ENCODE measurements at regions not wholly inside any gene's neighbourhood (a gene's known extent, or its start where the extent isn't known, plus 50 kb on each side); places are given as distances from the start of the nearest gene placed in this dataset.

GRCh38 chr1:198966519-198966918 is 327.7 kb downstream of the PTPRC start:
- Mint-ChIP-seq H3K4me3 (ENCODE audit: unreplicated experiment) (no peak overlapping the region), H3K9me3 (ENCODE audit: unreplicated experiment) (no peaks in the 10 kb centered on the region), H3K4me1 (ENCODE audit: low read depth, unreplicated experiment) (no peaks in the 10 kb centered on the region), H3K36me3 (ENCODE audit: insufficient read depth, unreplicated experiment) (no peaks in the 10 kb centered on the region), H3K27ac (ENCODE audit: unreplicated experiment) (no peak overlapping the region), H3K27me3 (ENCODE audit: insufficient read depth, unreplicated experiment) (no peaks in the 10 kb centered on the region)
- H3K9me3 ChIP-seq, result no peaks in the 10 kb centered on the region
- no peaks in the 10 kb centered on the region for H3K27me3 ChIP-seq (replicated peaks; ENCODE audit: control insufficient read depth, insufficient read depth, low read length)
- no peak overlapping the region for H3K4me3 ChIP-seq (ENCODE audit: low read depth, low read length)
- TF ChIP-seq CTCF (IDR thresholded peaks at IDR 0.05; ENCODE audit: insufficient read depth in 1 of 2, low read depth in 1 of 2, low read length in 1 of 2, severe bottlenecking in 1 of 2, unreplicated experiment in 1 of 2), result no peak
- ChIA-PET POLR2A (no interaction called here), CTCF (no interaction called here)
- 0 out of 2 replicates have a peak, but pooled peaks cover 5% of the 10 kb centered on the region for H3K4me1 ChIP-seq
- intact Hi-C loops (cut with micrococcal nuclease; ENCODE audit: unreplicated experiment), result no loop called here
- no TSS peak for BruUV-seq (replicated peaks)
- DNase-seq, result no peak
- H3K36me3 ChIP-seq (ENCODE audit: control insufficient read depth, insufficient read depth, low read length), result no peaks in the 10 kb centered on the region

DNA sequence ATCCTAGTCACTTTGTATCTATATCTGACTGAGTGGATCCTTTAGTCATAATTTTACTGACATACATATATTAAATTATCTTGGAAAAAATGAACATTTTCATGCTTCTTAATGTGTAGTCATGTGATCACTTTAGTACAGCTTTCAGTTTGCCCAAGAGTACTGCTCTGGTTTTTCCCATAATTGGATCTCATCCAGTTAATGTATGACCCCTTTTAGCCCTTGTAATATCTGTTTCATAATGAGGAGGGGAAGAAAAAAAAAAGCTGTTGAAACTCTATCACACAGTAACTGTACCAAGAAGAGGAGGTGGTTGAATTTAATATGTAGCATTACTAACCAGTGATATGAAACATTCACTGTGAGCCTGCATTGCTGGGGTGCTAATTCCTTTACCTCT is 328.7 kb downstream of the PTPRC start:
- H3K4me3 ChIP-seq (ENCODE audit: low read depth, low read length), result no peak overlapping the region
- ChIA-PET CTCF (no interaction called here), POLR2A (no interaction called here)
- no peaks in the 10 kb centered on the region for H3K36me3 ChIP-seq (ENCODE audit: control insufficient read depth, insufficient read depth, low read length)
- no peak for DNase-seq
- no peak overlapping the region for H3K27ac Mint-ChIP-seq (ENCODE audit: unreplicated experiment)
- no peak for TF ChIP-seq CTCF (IDR thresholded peaks at IDR 0.05; ENCODE audit: insufficient read depth in 1 of 2, low read depth in 1 of 2, low read length in 1 of 2, severe bottlenecking in 1 of 2, unreplicated experiment in 1 of 2)
- H3K4me3 Mint-ChIP-seq (ENCODE audit: unreplicated experiment), result no peak overlapping the region
- no peaks in the 10 kb centered on the region for H3K4me1 Mint-ChIP-seq (ENCODE audit: low read depth, unreplicated experiment)
- no peaks in the 10 kb centered on the region for H3K27me3 ChIP-seq (replicated peaks; ENCODE audit: control insufficient read depth, insufficient read depth, low read length)
- no TSS peak for BruUV-seq (replicated peaks)
- intact Hi-C loops (cut with micrococcal nuclease; ENCODE audit: unreplicated experiment), result no loop called here
- no peaks in the 10 kb centered on the region for H3K27me3 Mint-ChIP-seq (ENCODE audit: insufficient read depth, unreplicated experiment)
- no peaks in the 10 kb centered on the region for H3K9me3 ChIP-seq
- H3K4me1 ChIP-seq, result 0 out of 2 replicates have a peak, but pooled peaks cover 5% of the 10 kb centered on the region
- no peaks in the 10 kb centered on the region for H3K36me3 Mint-ChIP-seq (ENCODE audit: insufficient read depth, unreplicated experiment)
- H3K9me3 Mint-ChIP-seq (ENCODE audit: unreplicated experiment), result no peaks in the 10 kb centered on the region

DNA sequence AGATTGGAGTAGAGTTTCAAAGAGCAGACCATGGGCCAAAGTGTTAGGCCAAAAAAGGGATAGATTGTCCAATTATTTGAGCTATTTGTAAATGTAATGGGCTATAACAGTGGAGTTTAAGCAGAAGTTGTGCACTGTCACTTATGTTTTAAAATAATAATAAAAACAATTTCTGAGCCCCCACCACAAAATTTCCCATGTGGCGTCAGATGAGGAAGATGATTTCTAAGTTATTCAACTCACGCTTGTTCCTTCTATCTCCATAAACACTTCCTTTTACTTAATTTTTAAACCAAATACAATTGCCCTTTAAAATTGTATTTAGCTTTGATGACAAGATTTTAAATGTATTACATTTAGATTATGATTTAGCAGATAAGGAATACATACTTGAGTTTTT is 330.0 kb downstream of the PTPRC start:
- intact Hi-C loops (cut with micrococcal nuclease; ENCODE audit: unreplicated experiment), result no loop called here
- Mint-ChIP-seq H3K36me3 (ENCODE audit: insufficient read depth, unreplicated experiment) (no peaks in the 10 kb centered on the region), H3K9me3 (ENCODE audit: unreplicated experiment) (no peaks in the 10 kb centered on the region), H3K27me3 (ENCODE audit: insufficient read depth, unreplicated experiment) (no peaks in the 10 kb centered on the region), H3K4me3 (ENCODE audit: unreplicated experiment) (no peak overlapping the region), H3K4me1 (ENCODE audit: low read depth, unreplicated experiment) (no peaks in the 10 kb centered on the region), H3K27ac (ENCODE audit: unreplicated experiment) (no peak overlapping the region)
- BruUV-seq (replicated peaks), result no TSS peak
- ChIA-PET CTCF (no interaction called here), POLR2A (no interaction called here)
- TF ChIP-seq CTCF (IDR thresholded peaks at IDR 0.05; ENCODE audit: insufficient read depth in 1 of 2, low read depth in 1 of 2, low read length in 1 of 2, severe bottlenecking in 1 of 2, unreplicated experiment in 1 of 2), result no peak
- Histone ChIP-seq H3K36me3 (ENCODE audit: control insufficient read depth, insufficient read depth, low read length) (no peaks in the 10 kb centered on the region), H3K4me1 (0 out of 2 replicates have a peak, but pooled peaks cover 5% of the 10 kb centered on the region), H3K27me3 (replicated peaks; ENCODE audit: control insufficient read depth, insufficient read depth, low read length) (no peaks in the 10 kb centered on the region), H3K9me3 (no peaks in the 10 kb centered on the region), H3K4me3 (ENCODE audit: low read depth, low read length) (no peak overlapping the region)
- DNase-seq, result no peak

Measured in Caco-2 (cell line).